Cerebellar nuclear complex (tissue), 1 donor: ENCODE measurements at regions not wholly inside any gene's neighbourhood (a gene's known extent, or its start where the extent isn't known, plus 50 kb on each side); places are given as distances from the start of the nearest gene placed in this dataset.
"Not testable (repeated sequence)": the region's sequence is repeated elsewhere in the genome, so short reads cannot be mapped to it uniquely, and the experiment has no call there.

Experiments used
- DNase-seq, 2 experiments: peaks; one replicate each; lab custom pipeline; 2025; lab: John Stamatoyannopoulos, UW

GRCh38 chr9:89670801-89671434 is 66.1 kb downstream of the GADD45G start:
- no peak for DNase-seq

GRCh38 chr9:89674667-89675057 is 69.8 kb downstream of the GADD45G start:
- no peak for DNase-seq

- peak in 1 of 2 experiments; percentile 60 for DNase-seq
Observed at GRCh38 chr9:89675058-89675742, 70.4 kb downstream of the GADD45G start.

- DNase-seq = peak in 1 of 2 experiments; percentile 9
Observed at GRCh38 chr9:89676281-89676680, 71.5 kb downstream of the GADD45G start.

GRCh38 chr9:89677702-89678395 is 73.0 kb downstream of the GADD45G start:
- DNase-seq = no peak

GRCh38 chr9:89678396-89679015 is 73.7 kb downstream of the GADD45G start:
- DNase-seq = no peak

- no peak for DNase-seq
Observed at GRCh38 chr9:89679016-89679415, 74.2 kb downstream of the GADD45G start.

GRCh38 chr9:89679581-89679980 is 74.8 kb downstream of the GADD45G start:
- no peak for DNase-seq

- DNase-seq = no peak
Observed at GRCh38 chr9:89680547-89681467, 76.0 kb downstream of the GADD45G start.

- DNase-seq = not testable (repeated sequence)
Observed at GRCh38 chr9:89681468-89681859, 76.7 kb downstream of the GADD45G start.

- no peak for DNase-seq
Observed at GRCh38 chr9:89683626-89684025, 78.8 kb downstream of the GADD45G start.

GRCh38 chr9:89684218-89684617 is 79.4 kb downstream of the GADD45G start:
- DNase-seq = no peak

- no peak for DNase-seq
Observed at GRCh38 chr9:89684912-89685636, 80.3 kb downstream of the GADD45G start.

GRCh38 chr9:89685698-89686097 is 80.9 kb downstream of the GADD45G start:
- no peak for DNase-seq

- no peak for DNase-seq
Observed at GRCh38 chr9:89686126-89686525, 81.3 kb downstream of the GADD45G start.

GRCh38 chr9:89686621-89687020 is 81.8 kb downstream of the GADD45G start:
- no peak for DNase-seq

GRCh38 chr9:89687188-89687587 is 82.4 kb downstream of the GADD45G start:
- DNase-seq = no peak

GRCh38 chr9:89687848-89688247 is 83.0 kb downstream of the GADD45G start:
- DNase-seq = no peak

- not testable (repeated sequence) for DNase-seq
Observed at GRCh38 chr9:89689321-89689720, 84.5 kb downstream of the GADD45G start.

GRCh38 chr9:89690334-89690912 is 85.6 kb downstream of the GADD45G start:
- no peak for DNase-seq
